Activated CD4-positive, CD25-positive, alpha-beta regulatory T cell treated with anti-CD3 and anti-CD28 coated beads, Interleukin-2, amount 50 U/mL, for 72 hours (primary cell): ENCODE measurements at regions not wholly inside any gene's neighbourhood (a gene's known extent, or its start where the extent isn't known, plus 50 kb on each side); places are given as distances from the start of the nearest gene placed in this dataset.

Source experiments
- DNase-seq: peaks from one replicate; pipeline ENCODE4 v3.0.0; 2021

- no peak for DNase-seq
Observed at GRCh38 chr3:83076041-83076440, 1314.6 kb upstream of the GBE1 start.

GRCh38 chr3:83074485-83074884 lies 1313.0 kb upstream of the GBE1 start:
- DNase-seq = no peak

GRCh38 chr3:83065851-83066460 lies 1304.5 kb upstream of the GBE1 start:
- DNase-seq = no peak

GRCh38 chr3:83063446-83063845 lies 1302.0 kb upstream of the GBE1 start:
- no peak for DNase-seq

- DNase-seq = no peak
Observed at GRCh38 chr3:83048556-83048955, 1287.1 kb upstream of the GBE1 start.

GRCh38 chr3:83039422-83039821 lies 1278.0 kb upstream of the GBE1 start:
- DNase-seq = no peak

GRCh38 chr3:83035704-83036010 lies 1274.2 kb upstream of the GBE1 start:
- DNase-seq = no peak

- DNase-seq = no peak
Observed at GRCh38 chr3:83034806-83035703, 1273.6 kb upstream of the GBE1 start.

- no peak for DNase-seq
Observed at GRCh38 chr3:83033133-83033532, 1271.7 kb upstream of the GBE1 start.

GRCh38 chr3:83023086-83023485 lies 1261.6 kb upstream of the GBE1 start:
- DNase-seq = no peak

- no peak for DNase-seq
Observed at GRCh38 chr3:83011481-83011880, 1250.0 kb upstream of the GBE1 start.

- DNase-seq = no peak
Observed at GRCh38 chr3:83003917-83004316, 1242.5 kb upstream of the GBE1 start.

GRCh38 chr3:83002869-83003445 lies 1241.5 kb upstream of the GBE1 start:
- DNase-seq = no peak

- no peak for DNase-seq
Observed at GRCh38 chr3:82999777-83000176, 1238.3 kb upstream of the GBE1 start.

GRCh38 chr3:82978368-82978767 lies 1216.9 kb upstream of the GBE1 start:
- no peak for DNase-seq

GRCh38 chr3:82977871-82978270 lies 1216.4 kb upstream of the GBE1 start:
- no peak for DNase-seq

GRCh38 chr3:82973791-82974190 lies 1212.3 kb upstream of the GBE1 start:
- DNase-seq = no peak

GRCh38 chr3:82960379-82960778 lies 1198.9 kb upstream of the GBE1 start:
- DNase-seq = no peak

GRCh38 chr3:82957696-82958095 lies 1196.3 kb upstream of the GBE1 start:
- DNase-seq = no peak

- DNase-seq = no peak
Observed at GRCh38 chr3:82957079-82957478, 1195.6 kb upstream of the GBE1 start.

- DNase-seq = no peak
Observed at GRCh38 chr3:82954486-82954885, 1193.0 kb upstream of the GBE1 start.

- DNase-seq = no peak
Observed at GRCh38 chr3:82942041-82942440, 1180.6 kb upstream of the GBE1 start.

- DNase-seq = no peak
Observed at GRCh38 chr3:82940124-82940523, 1178.7 kb upstream of the GBE1 start.

GRCh38 chr3:82939491-82940097 lies 1178.1 kb upstream of the GBE1 start:
- no peak for DNase-seq
